SK-N-MC (cell line): ENCODE measurements at regions not wholly inside any gene's neighbourhood (a gene's known extent, or its start where the extent isn't known, plus 50 kb on each side); places are given as distances from the start of the nearest gene placed in this dataset.
"Not testable (repeated sequence)": the region's sequence is repeated elsewhere in the genome, so short reads cannot be mapped to it uniquely, and the experiment has no call there.

Experiments
- DNase-seq: peaks from one replicate; pipeline ENCODE4 v3.0.0-alpha.2; 2011; ENCODE audit warnings: low read depth, low spot score
- H3K27ac ChIP-seq: fragments of 200-600 bp; sonication (generic); 2 replicates; pipeline ENCODE4 v1.5.1; 2016; ENCODE audit warnings: mixed run types
- H3K36me3 ChIP-seq: fragments of 200-600 bp; sonication (generic); 2 replicates; pipeline ENCODE4 v1.6.1; 2017; ENCODE audit warnings: antibody characterized with exemption, low read length, mixed read lengths; ENCODE audit not compliant: insufficient read depth
- H3K4me3 ChIP-seq: fragments of 200-600 bp; sonication (generic); 2 replicates; pipeline ENCODE4 v1.5.1; 2016
- H3K9ac ChIP-seq: fragments of 200-600 bp; sonication (generic); 2 replicates; pipeline ENCODE4 v1.8.0; 2017; ENCODE audit warnings: mixed run types, mixed read lengths; ENCODE audit not compliant: insufficient read length
- H3K9me3 ChIP-seq: fragments of 200-600 bp; sonication (generic); 2 replicates; pipeline ENCODE4 v1.6.1; 2017; ENCODE audit warnings: low read depth, mild to moderate bottlenecking, antibody characterized with exemption, low read length, moderate library complexity, mixed read lengths
- EZH2 ChIP-seq: fragments of 200-600 bp; sonication (generic); IDR thresholded peaks from one replicate; pipeline ENCODE4 v1.6.1; 2017; ENCODE audit warnings: antibody characterized with exemption
- FOXP2 ChIP-seq: optimal IDR thresholded peaks from 2 replicates; pipeline ENCODE3; 2011; ENCODE audit warnings: mild to moderate bottlenecking, moderate library complexity; ENCODE audit not compliant: insufficient read depth; ENCODE audit errors: extremely low read length, control extremely low read depth
- POLR2AphosphoS5 ChIP-seq: IDR thresholded peaks from 2 replicates; pipeline ENCODE4 v1.6.1; 2012; ENCODE audit warnings: mild to moderate bottlenecking, low read depth, low read length, borderline replicate concordance

DNA sequence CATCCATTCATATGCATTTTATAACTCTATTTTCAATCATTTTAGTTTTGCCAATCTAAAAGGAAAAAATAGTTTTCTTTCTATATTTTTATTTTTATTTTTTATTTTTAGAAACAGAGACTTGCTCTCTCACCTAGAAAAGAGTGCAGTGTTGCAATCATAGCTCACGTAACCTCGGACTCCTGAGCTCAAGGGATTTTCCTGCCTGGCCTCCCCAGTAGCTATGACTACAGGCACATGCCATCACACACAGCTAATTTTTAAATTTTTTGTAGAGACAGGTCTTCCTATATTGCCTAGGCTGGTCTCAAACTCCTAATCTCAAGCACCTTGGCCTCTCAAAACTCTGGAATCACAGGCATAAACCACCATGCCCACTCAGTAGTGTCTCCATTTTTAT is 125.5 kb upstream of the XIRP2 start:
- no peak overlapping the region for H3K4me3 ChIP-seq
- no peak overlapping the region for H3K9ac ChIP-seq
- no peaks in the 10 kb centered on the region for H3K36me3 ChIP-seq
- DNase-seq = no peak
- H3K27ac ChIP-seq = no peak overlapping the region
- TF ChIP-seq FOXP2 (no peak), POLR2AphosphoS5 (no peak), EZH2 (no peak)
- no peaks in the 10 kb centered on the region for H3K9me3 ChIP-seq

DNA sequence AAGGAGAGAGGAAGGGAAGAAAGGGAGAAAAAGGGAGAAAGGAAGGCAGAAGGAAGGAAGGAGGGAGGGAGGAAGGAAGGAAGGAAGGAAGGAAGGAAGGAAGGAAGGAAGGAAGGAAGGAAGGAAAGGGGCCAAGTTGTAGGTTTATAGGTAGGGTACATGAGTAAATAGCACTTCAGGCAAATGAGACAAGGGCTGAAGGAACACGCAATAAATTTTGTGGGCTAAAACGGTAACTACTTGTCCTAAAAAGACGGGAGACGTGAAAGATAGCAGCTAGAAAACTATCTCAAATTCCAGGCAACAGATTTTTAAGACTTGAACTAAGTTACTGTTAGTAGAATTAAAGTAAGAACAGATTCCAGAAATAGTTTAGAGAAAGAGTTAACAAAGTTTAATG is 129.3 kb upstream of the XIRP2 start:
- Histone ChIP-seq H3K4me3 (peak overlapping the region; percentile 68), H3K9me3 (no peaks in the 10 kb centered on the region), H3K27ac (peak overlapping the region; percentile 100), H3K36me3 (no peaks in the 10 kb centered on the region), H3K9ac (no peak overlapping the region)
- DNase-seq = peak; percentile 96
- peak; percentile 74; the same call in 1 of the 2 replicates for TF ChIP-seq POLR2AphosphoS5
- no peak for TF ChIP-seq EZH2
- no peak for TF ChIP-seq FOXP2

DNA sequence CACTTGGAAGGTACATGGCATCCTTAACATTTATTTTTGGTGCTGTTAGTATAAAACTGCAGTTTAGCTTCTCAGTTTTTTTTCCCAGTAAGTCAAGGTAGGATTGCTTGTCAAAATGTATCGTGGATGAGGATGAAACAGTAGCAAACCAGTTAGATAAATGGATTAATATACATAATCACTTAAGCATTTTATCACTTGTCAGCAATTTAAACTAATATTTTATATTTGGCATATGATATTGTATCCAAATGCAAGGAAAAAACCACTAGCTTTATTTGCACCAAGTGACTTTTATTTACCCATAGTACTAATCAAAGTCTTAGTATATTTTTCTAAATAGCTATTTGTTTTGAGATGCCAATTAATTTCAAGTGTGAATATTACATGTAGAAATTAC is 137.7 kb upstream of the XIRP2 start:
- no peak overlapping the region for H3K9ac ChIP-seq
- H3K36me3 ChIP-seq = no peaks in the 10 kb centered on the region
- no peak for TF ChIP-seq EZH2
- no peak for TF ChIP-seq FOXP2
- no peak for TF ChIP-seq POLR2AphosphoS5
- 0 out of 2 replicates have a peak, but pooled peaks cover 3% of the 10 kb centered on the region for H3K9me3 ChIP-seq
- no peak overlapping the region for H3K4me3 ChIP-seq
- no peak overlapping the region for H3K27ac ChIP-seq
- no peak for DNase-seq

DNA sequence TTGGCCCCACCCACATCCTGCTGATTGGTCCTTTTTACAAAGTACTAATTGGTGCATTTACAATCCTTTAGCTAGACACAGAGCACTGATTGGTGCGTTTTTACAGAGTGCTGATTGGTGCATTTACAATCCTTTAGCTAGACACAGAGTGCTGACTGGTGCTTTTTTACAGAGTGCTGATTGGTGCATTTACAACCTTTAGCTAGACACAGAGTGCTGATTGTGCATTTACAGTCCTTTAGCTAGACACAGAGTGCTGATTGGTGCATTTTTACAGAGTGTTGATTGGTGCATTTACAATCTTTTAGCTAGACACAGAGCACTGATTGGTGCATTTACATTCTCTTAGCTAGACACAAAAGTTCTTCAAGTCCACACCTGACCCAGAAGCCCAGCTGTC is 144.2 kb upstream of the XIRP2 start:
- H3K9ac ChIP-seq, DNase-seq, H3K27ac ChIP-seq, H3K36me3 ChIP-seq, H3K4me3 ChIP-seq, H3K9me3 ChIP-seq: not testable (repeated sequence)

DNA sequence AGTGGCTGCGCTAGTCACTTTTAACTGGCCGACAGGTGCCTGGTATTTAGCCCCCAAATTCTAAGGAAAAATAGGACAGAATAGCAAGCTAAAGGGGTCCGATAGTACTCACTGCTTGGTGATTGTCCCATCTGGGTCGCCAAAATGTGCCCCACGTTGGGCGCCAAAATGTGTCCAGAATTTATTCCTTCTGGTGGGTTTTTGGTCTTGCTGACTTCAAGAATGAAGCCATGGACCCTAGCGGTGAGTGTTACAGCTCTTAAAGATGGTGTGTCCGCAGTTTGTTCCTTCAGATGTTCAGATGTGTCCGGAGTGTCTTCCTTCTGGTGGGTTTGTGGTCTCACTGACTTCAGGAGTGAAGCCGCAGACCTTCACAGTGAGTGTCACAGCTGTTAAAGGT is 144.8 kb upstream of the XIRP2 start:
- H3K36me3 ChIP-seq, DNase-seq, H3K9me3 ChIP-seq, H3K27ac ChIP-seq, H3K9ac ChIP-seq, H3K4me3 ChIP-seq: not testable (repeated sequence)

DNA sequence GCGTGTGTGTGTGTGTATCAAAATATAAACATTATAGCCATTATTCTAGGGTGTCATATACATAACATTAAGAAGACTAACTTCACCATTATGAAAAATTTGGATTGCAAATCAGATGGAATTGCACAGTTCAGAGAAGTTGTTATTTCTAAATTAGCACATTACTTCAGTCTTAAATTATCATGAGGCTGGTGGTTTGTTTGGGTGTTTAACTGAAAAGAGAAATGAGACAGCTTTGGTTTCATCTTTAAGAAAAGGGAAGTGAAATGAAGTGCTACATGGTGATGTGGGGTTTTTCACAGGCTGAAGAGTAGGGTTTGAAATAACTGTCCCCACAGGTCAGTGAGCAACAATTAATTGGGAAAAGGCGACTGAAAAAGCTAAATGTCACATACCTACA is 161.2 kb upstream of the XIRP2 start:
- H3K9me3 ChIP-seq = no peaks in the 10 kb centered on the region
- H3K36me3 ChIP-seq = no peaks in the 10 kb centered on the region
- DNase-seq = no peak
- no peak overlapping the region for H3K27ac ChIP-seq
- H3K9ac ChIP-seq = no peak overlapping the region
- H3K4me3 ChIP-seq = no peak overlapping the region
- no peak for TF ChIP-seq FOXP2
- TF ChIP-seq EZH2 = no peak
- TF ChIP-seq POLR2AphosphoS5 = no peak

DNA sequence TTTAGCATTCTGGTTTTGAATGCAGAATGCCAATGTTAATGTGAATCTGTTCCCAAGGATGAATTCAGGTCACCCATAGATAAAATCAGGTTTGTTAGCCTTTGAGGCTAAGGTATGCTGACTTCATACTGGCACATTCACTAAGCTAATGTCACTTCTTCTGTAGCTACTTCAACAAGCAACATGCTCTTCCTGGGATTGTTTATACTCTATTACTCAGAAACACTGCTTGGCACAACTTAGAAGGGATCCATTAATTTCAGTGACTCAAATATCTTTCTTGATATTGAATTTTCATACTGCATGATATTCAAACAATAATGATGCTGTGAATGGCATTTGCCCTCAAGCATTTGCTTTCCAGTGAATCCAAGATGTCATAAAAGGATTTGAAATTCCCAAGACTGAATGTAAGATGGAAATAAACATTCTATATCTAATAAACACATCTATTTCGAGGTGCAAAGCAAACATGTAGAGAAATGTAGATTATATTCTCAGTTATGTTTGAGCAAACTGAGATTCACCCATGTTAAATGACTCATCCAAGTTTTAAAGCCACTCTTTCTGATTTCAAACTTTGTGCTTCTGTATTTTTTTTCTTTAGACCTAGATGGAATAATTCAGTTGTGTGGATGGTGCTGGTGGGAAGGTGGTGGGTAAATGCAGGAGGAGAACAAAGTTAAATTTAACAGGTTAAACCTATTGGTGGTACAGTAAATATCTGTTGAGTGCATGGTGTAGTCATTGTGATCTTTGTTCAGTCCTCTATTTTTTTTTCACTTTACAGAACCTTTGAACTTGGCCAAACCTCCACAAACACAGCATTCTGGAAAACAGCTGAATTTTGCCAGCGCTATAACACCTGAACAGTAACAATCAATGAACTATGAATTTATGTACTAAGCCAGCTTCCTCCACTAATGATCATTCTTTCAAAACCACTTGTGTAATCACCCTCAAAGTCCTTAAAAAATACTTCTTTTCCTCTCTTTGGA is 162.1 kb upstream of the XIRP2 start:
- no peak for DNase-seq
- no peak overlapping the region for H3K27ac ChIP-seq

DNA sequence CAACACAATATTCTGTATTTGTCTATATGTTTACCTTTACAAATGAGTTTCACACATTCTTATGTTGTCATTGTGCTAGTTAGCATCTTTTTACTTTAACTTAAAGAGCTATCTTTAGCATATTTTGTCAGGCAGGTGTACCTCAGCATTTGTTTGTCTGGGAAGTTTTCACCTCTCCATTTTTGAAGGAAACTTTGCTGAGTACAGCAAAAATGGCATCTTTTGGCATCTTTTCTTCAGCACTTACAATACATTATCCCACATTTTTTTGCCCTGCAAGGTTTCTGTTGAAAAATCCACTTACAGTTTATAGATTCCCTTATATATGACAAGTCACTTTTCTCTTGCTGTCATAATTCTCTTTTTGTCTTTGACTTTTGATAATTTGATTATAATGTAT is 171.3 kb upstream of the XIRP2 start:
- H3K9ac ChIP-seq = no peak overlapping the region
- H3K4me3 ChIP-seq = no peak overlapping the region
- peaks cover 2% of the 10 kb centered on the region; the same call in 1 of the 2 replicates for H3K9me3 ChIP-seq
- TF ChIP-seq EZH2 = no peak
- no peak for TF ChIP-seq POLR2AphosphoS5
- TF ChIP-seq FOXP2 = no peak
- no peaks in the 10 kb centered on the region for H3K36me3 ChIP-seq
- no peak for DNase-seq
- no peak overlapping the region for H3K27ac ChIP-seq

More for the DNA sequence above, 162.1 kb upstream of the XIRP2 start:
- TF ChIP-seq POLR2AphosphoS5 = no peak
- TF ChIP-seq EZH2 = no peak
- Histone ChIP-seq H3K4me3 (no peak overlapping the region), H3K9me3 (no peaks in the 10 kb centered on the region), H3K36me3 (no peaks in the 10 kb centered on the region), H3K9ac (no peak overlapping the region)

DNA sequence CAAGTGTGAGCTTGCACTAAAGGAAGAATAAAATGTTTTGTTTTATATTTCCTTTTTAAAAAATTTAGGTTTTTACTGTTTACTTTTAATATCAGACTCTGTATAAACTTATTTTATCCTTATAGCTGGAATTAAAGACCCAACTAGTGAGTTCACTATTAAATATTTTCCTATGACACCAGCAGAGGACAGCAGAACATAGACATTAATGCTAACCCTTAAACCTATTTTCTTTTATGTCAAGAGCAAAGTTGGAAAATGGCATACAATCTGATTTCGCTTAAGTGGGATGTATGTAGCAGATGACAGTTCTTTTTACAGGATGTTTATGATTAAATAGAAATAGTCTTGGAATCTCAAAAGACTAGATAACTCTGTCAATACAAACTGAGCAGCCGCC is 188.2 kb upstream of the XIRP2 start:
- TF ChIP-seq FOXP2 (no peak), POLR2AphosphoS5 (no peak), EZH2 (no peak)
- no peak overlapping the region for H3K4me3 ChIP-seq
- DNase-seq = peak; percentile 40
- H3K36me3 ChIP-seq = no peaks in the 10 kb centered on the region
- no peak overlapping the region for H3K27ac ChIP-seq
- no peak overlapping the region for H3K9ac ChIP-seq
- no peaks in the 10 kb centered on the region for H3K9me3 ChIP-seq
